ENCODE measurements at regions not wholly inside any gene's neighbourhood (a gene's known extent, or its start where the extent isn't known, plus 50 kb on each side); places are given as distances from the start of the nearest gene placed in this dataset.

DNA sequence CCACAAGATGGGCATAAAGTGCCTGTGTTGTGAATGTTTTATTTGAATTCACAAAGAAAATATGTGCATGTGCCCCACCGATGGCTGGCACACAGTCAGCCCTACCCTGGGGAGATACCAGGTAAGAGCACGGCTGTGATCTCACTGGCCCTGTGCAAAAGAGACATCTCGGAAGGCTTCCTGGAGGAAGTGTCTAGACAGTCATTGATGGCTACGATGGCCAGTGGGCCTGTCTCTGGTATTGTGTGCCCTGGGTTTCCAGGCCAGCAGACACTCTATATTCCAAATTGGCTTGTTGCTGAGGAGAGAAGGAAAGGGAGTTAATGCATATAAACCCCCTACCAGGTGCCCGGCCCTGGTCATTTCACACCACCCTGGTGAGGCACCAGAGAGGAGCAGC, 211.7 kb downstream of the GLI2 start:
- Mint-ChIP-seq H3K27ac (no peak overlapping the region), H3K27me3 (no peaks in the 10 kb centered on the region), H3K4me1 (ENCODE audit: low read depth) (no peaks in the 10 kb centered on the region), H3K4me3 (no peak overlapping the region), H3K36me3 (no peaks in the 10 kb centered on the region), H3K9me3 (ENCODE audit: low read depth) (no peaks in the 10 kb centered on the region)

GRCh38 chr2:120947982-120948661, 212.5 kb downstream of the GLI2 start:
- no peaks in the 10 kb centered on the region for H3K4me1 Mint-ChIP-seq (ENCODE audit: low read depth)
- H3K36me3 Mint-ChIP-seq, result no peaks in the 10 kb centered on the region
- H3K27ac Mint-ChIP-seq, result no peak overlapping the region
- H3K4me3 Mint-ChIP-seq, result no peak overlapping the region
- no peaks in the 10 kb centered on the region for H3K27me3 Mint-ChIP-seq
- H3K9me3 Mint-ChIP-seq (ENCODE audit: low read depth), result no peaks in the 10 kb centered on the region

- H3K36me3 Mint-ChIP-seq, result no peaks in the 10 kb centered on the region
- H3K9me3 Mint-ChIP-seq (ENCODE audit: low read depth), result no peaks in the 10 kb centered on the region
- H3K27me3 Mint-ChIP-seq, result no peaks in the 10 kb centered on the region
- no peak overlapping the region for H3K4me3 Mint-ChIP-seq
- H3K27ac Mint-ChIP-seq, result no peak overlapping the region
- no peaks in the 10 kb centered on the region for H3K4me1 Mint-ChIP-seq (ENCODE audit: low read depth)
Observed at GRCh38 chr2:120948662-120949011, 213.0 kb downstream of the GLI2 start.

DNA sequence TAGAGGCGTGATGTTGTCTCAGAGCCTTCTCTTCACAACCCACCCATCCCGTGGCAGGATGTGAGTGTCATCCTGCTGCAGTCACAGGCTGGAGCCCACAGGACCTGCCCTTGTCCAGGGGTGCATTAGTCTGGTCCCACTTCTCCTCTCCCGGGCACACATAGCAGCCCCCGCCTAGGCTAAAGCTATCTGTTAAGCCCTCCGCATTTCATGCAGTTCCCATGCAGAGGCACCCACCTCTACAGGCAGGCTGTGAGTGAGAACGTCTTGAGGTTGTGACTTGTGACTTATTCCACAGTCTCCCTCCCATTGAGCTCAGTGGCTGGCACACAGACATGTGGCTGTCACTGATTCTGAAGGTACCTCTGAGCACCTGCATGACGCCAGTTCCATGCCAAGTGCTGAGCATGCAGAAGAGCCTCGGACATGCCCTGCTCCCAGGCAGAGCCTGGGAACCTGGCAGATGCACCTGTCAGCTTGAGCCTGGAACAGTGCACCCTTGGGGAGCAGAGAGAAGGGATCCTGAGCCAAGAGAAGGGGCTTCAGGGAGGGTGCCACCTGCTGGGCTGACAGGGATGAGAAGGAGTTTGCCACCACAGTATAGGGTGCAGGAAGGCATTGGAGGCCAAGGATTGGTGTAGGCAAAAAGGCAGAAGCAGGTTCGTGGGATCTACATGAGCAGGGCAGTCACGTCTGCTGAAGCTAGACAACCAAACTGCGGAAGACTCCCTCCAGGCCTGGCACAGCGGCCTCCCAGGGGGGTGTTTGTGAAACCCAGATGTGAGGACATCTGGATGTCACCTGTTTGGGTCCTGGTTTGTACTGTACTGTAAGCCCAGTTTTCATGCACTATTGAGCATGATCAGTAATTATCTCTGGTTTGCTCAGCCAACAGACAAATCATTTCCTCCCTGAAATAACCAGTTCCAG, 213.6 kb downstream of the GLI2 start:
- Mint-ChIP-seq H3K27me3 (no peaks in the 10 kb centered on the region), H3K36me3 (no peaks in the 10 kb centered on the region), H3K27ac (no peak overlapping the region)

DNA sequence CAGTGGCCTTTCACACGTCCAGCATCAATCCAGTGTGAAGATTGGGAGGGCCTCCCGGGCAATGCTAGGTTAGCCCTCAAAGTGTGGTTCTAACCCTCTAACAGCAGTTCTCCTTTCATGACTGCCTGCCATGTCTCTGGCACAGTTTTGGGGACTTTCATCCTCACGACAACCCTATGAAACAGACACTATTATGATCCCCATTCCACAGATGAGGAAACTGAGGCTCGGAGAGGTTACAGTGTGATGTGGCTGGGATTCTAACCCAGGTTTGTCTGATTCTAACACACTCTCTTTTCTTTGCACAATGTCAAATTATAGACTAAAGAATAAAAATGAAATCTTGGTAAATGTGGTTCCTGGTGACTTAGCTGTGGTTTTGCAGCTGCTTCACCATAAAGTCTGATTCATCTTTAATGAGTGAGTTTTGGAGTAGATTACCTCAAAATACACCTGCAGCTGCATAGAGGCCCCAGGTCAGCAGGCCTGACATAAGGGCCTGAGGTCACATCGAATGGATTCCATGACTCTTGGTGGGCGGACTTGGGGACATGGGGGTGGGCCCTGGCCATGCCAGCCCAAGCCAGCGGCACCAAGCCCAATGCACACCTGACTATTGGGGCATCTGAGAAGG, 214.4 kb downstream of the GLI2 start:
- no peaks in the 10 kb centered on the region for H3K4me1 Mint-ChIP-seq (ENCODE audit: low read depth)
- no peaks in the 10 kb centered on the region for H3K36me3 Mint-ChIP-seq
- no peak overlapping the region for H3K27ac Mint-ChIP-seq
- H3K4me3 Mint-ChIP-seq, result no peak overlapping the region
- no peaks in the 10 kb centered on the region for H3K9me3 Mint-ChIP-seq (ENCODE audit: low read depth)
- H3K27me3 Mint-ChIP-seq, result no peaks in the 10 kb centered on the region

More for the DNA sequence above, 213.6 kb downstream of the GLI2 start:
- Mint-ChIP-seq H3K4me3 (no peak overlapping the region), H3K4me1 (ENCODE audit: low read depth) (no peaks in the 10 kb centered on the region), H3K9me3 (ENCODE audit: low read depth) (no peaks in the 10 kb centered on the region)

DNA sequence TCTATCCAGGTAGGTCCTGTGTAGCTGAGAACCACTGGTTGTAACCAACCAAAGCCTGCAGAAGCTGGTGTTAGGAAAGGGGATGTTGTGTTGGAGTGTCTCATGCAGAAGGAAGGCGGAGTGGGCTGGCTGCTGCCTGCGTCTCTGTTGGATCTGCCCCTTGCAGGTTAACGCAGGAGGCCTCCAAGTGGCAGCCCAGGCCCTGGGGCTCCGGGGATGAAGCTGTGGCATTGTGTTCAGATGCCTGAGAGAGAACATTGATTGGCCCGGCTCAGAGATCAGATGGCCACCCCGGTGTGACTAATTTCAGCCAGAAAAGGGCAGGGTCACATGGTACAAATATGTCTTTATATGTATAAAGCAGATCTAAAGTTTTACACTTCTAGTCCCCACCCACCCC, 216.0 kb downstream of the GLI2 start:
- Mint-ChIP-seq H3K4me3 (no peak overlapping the region), H3K4me1 (ENCODE audit: low read depth) (no peaks in the 10 kb centered on the region), H3K27ac (no peak overlapping the region), H3K9me3 (ENCODE audit: low read depth) (no peaks in the 10 kb centered on the region), H3K36me3 (no peaks in the 10 kb centered on the region), H3K27me3 (no peaks in the 10 kb centered on the region)

GRCh38 chr2:120952318-120952717, 216.7 kb downstream of the GLI2 start:
- H3K27me3 Mint-ChIP-seq, result no peaks in the 10 kb centered on the region
- no peak overlapping the region for H3K27ac Mint-ChIP-seq
- no peaks in the 10 kb centered on the region for H3K36me3 Mint-ChIP-seq
- H3K9me3 Mint-ChIP-seq (ENCODE audit: low read depth), result no peaks in the 10 kb centered on the region
- no peak overlapping the region for H3K4me3 Mint-ChIP-seq
- H3K4me1 Mint-ChIP-seq (ENCODE audit: low read depth), result no peaks in the 10 kb centered on the region

DNA sequence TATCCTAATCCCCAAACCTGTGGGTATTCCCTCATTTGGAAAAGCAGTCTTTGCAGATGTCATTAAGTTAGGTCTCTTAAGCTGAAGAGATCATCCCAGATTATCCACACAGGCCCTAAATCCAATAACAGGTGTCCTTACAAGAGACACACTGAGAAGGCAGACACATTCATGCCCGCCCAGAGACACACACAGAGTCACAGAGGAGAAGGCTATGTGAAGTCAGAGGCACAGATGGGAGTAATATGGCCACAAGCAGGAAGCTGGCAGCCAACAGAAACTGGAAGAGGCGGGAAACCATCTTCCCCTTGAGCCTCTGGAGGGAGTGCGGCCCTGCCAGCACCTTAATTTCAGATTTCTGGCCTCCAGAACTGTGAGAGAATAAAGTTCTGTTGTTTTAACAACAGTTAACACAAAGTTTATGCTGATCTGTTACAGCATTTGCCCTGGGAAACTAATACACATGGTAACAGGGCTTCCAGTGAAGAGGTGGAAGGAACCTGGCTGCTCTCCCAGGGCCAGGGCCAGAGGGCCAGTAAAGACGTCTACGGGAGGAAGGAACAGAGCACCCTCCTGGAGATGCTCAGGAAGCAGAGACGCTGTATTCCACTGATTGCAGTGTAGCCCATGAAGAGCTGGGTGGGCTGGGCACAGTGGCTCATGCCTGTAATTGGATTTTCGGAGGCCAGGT, 217.5 kb downstream of the GLI2 start:
- Mint-ChIP-seq H3K9me3 (ENCODE audit: low read depth) (no peaks in the 10 kb centered on the region), H3K27me3 (no peaks in the 10 kb centered on the region)

DNA sequence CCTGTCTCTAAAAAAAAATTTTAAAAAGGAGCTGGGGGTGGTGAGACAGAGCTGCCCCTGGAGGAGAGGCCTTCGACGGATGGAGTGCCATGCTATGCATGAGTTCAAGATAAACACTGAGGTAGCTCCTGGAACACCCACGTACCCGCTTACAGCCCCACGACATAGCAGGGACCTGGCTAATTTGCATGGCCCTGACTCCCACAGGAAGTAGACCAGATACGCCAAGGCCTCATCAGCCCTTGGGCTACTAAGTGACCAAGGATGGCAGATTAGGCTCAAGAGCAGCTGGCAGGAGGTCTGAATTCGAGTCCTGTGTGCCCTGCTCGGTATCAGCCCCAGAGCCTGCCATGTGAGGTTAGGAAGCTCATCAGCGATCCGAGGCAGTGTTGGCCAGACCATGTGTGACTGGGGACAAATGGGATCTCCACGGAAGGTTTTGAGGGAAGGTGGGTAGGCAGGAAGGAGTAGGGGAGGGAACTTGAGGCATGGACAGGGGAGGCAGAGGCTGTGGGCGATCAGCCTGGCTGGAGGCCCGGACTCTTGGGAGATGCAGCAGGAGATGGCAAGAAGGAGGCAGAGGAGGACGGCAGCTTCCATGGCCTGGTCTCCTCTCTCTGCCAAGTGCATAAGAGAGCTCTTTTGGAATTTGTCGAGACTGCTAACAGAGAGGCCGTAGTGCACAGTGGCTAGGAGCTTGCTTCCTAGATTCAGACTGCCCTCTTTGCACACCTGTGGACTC, 218.3 kb downstream of the GLI2 start:
- Mint-ChIP-seq H3K9me3 (ENCODE audit: low read depth) (no peaks in the 10 kb centered on the region), H3K4me1 (ENCODE audit: low read depth) (no peaks in the 10 kb centered on the region), H3K27me3 (no peaks in the 10 kb centered on the region), H3K27ac (no peak overlapping the region), H3K4me3 (no peak overlapping the region), H3K36me3 (no peaks in the 10 kb centered on the region)

More for the DNA sequence above, 217.5 kb downstream of the GLI2 start:
- Mint-ChIP-seq H3K4me3 (no peak overlapping the region), H3K27ac (no peak overlapping the region), H3K4me1 (ENCODE audit: low read depth) (no peaks in the 10 kb centered on the region), H3K36me3 (no peaks in the 10 kb centered on the region)

DNA sequence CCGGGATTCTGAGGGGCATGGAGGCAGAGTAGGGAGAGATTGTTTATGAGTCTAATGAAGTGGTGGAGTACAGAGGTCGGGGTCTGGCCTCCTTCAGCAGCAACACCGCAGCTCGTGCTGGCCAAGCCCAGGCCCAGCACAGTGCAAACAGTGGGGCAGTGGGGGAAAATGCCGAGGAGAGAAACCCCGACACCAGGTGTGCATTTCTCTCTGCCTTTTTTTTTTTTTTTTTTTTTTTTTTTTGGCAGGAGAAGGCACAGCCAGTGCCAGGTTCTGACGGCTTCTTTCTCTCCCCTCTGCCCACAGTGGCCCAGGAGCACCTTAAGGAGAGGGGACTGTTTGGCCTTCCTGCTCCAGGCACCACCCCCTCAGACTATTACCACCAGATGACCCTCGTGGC, 219.3 kb downstream of the GLI2 start:
- H3K4me1 Mint-ChIP-seq (ENCODE audit: low read depth), result no peaks in the 10 kb centered on the region
- no peaks in the 10 kb centered on the region for H3K36me3 Mint-ChIP-seq
- H3K27me3 Mint-ChIP-seq, result no peaks in the 10 kb centered on the region
- no peaks in the 10 kb centered on the region for H3K9me3 Mint-ChIP-seq (ENCODE audit: low read depth)
- no peak overlapping the region for H3K27ac Mint-ChIP-seq
- no peak overlapping the region for H3K4me3 Mint-ChIP-seq

- H3K9me3 Mint-ChIP-seq (ENCODE audit: low read depth), result no peaks in the 10 kb centered on the region
- H3K4me3 Mint-ChIP-seq, result no peak overlapping the region
- H3K27ac Mint-ChIP-seq, result no peak overlapping the region
- no peaks in the 10 kb centered on the region for H3K4me1 Mint-ChIP-seq (ENCODE audit: low read depth)
- no peaks in the 10 kb centered on the region for H3K36me3 Mint-ChIP-seq
- no peaks in the 10 kb centered on the region for H3K27me3 Mint-ChIP-seq
Observed at GRCh38 chr2:120955427-120955826, 219.8 kb downstream of the GLI2 start.

DNA sequence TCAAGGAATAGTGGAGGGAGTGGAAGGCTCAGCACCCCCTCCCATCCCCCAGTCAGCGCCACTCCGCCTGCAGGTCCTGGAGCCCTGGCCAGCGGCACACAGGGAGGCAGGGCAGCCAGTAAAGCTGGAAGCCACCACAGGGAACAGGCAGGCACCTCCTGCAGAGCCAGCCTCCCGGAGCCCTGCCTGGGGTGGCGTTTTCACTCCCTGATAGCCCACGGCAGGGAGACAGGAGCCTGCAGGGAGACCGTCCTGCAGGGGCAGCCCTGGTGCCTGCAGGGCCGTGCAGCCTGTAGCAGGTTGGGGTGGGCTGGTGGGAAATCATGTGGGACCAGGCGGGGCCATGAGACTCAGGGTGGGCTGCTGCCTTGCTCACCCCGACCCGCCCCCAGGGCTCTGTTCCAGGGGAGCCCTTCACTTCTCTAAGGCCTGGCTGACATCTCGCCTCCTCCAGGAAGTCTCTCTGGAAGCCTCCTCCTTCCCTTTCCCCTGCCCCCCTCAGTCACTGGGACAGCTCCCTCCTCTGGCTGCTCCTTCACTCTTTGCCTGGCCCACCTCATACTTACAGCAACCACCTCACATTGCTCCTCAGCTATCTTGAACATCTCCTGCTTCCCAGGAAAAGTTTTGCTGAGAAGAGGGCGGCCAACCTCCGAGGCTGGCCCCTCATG, 221.0 kb downstream of the GLI2 start:
- H3K27ac Mint-ChIP-seq, result no peak overlapping the region
- no peaks in the 10 kb centered on the region for H3K4me1 Mint-ChIP-seq (ENCODE audit: low read depth)
- no peak overlapping the region for H3K4me3 Mint-ChIP-seq
- no peaks in the 10 kb centered on the region for H3K9me3 Mint-ChIP-seq (ENCODE audit: low read depth)
- no peaks in the 10 kb centered on the region for H3K27me3 Mint-ChIP-seq
- H3K36me3 Mint-ChIP-seq, result no peaks in the 10 kb centered on the region

DNA sequence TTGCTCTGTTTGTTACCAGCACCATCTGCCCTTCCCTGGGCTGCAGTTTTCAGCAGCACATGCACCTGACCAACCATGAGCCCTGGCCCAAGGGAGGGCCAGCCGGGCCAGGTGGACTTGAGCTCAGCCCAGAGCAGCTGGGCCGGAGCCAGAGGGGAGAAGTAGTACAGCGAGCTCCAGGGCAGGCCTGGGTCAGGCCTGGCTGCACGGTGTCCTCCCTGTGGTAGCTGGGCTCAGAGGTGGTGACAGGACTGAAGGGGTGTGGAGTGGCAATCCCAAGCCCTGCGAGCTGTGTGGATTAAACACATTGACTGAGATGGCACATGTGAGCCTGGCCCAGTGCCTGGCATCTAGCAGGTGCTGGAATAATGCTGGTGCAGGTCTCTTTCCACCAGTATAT, 222.2 kb downstream of the GLI2 start:
- no peaks in the 10 kb centered on the region for H3K27me3 Mint-ChIP-seq
- no peaks in the 10 kb centered on the region for H3K9me3 Mint-ChIP-seq (ENCODE audit: low read depth)
- no peak overlapping the region for H3K27ac Mint-ChIP-seq
- H3K4me1 Mint-ChIP-seq (ENCODE audit: low read depth), result no peaks in the 10 kb centered on the region
- no peaks in the 10 kb centered on the region for H3K36me3 Mint-ChIP-seq
- H3K4me3 Mint-ChIP-seq, result no peak overlapping the region

Data from activated naive CD8-positive, alpha-beta T cell (primary cell).